Heart left ventricle (tissue), 16 donors: ENCODE measurements at regions not wholly inside any gene's neighbourhood (a gene's known extent, or its start where the extent isn't known, plus 50 kb on each side); places are given as distances from the start of the nearest gene placed in this dataset.

Source experiments
- ATAC-seq, 4 donors: fragments of 200-7000 bp; cut with Tn5 transposase; one replicate each; pipeline ENCODE4 v1.9.1; 2020 to 2022; ENCODE audit warnings: moderate library complexity in 4 of 4, mild to moderate bottlenecking in 3 of 4, moderate number of reproducible peaks in 1 of 4
- DNase-seq, 5 donors: peaks; one replicate each; pipeline ENCODE4 v3.0.0-alpha.2; 2020
- H3K27ac ChIP-seq, 12 donors: fragments of 200-600 bp; sonication (generic) in 4 of 12; one replicate each; pipeline versions ENCODE4 v1.5.0 to v1.8.0; 2016 to 2022; ENCODE audit warnings: mild to moderate bottlenecking in 2 of 12
- H3K27me3 ChIP-seq, 9 donors: fragments of 200-600 bp; sonication (generic) in 2 of 9; one replicate each; pipeline versions ENCODE4 v1.5.1 to v1.8.0; 2016 to 2022; ENCODE audit warnings: mild to moderate bottlenecking in 3 of 9
- H3K36me3 ChIP-seq, 9 donors: fragments of 200-600 bp; sonication (generic) in 2 of 9; one replicate each; pipeline versions ENCODE4 v1.5.0 to v1.8.0; 2018 to 2022; ENCODE audit warnings: mild to moderate bottlenecking in 2 of 9
- H3K4me1 ChIP-seq, 12 donors: fragments of 200-600 bp; sonication (generic) in 4 of 12; one replicate each; pipeline versions ENCODE4 v1.5.0 to v1.8.0; 2016 to 2022; ENCODE audit warnings: mild to moderate bottlenecking in 3 of 12
- H3K4me3 ChIP-seq, 12 donors: fragments of 200-600 bp; sonication (generic) in 4 of 12; one replicate each; pipeline versions ENCODE4 v1.5.0 to v1.8.0; 2017 to 2022; ENCODE audit warnings: mild to moderate bottlenecking in 9 of 12, moderate library complexity in 4 of 12
- H3K9me3 ChIP-seq, 12 donors: fragments of 200-600 bp; sonication (generic) in 4 of 12; one replicate each; pipeline versions ENCODE4 v1.5.0 to v1.8.0; 2016 to 2022; ENCODE audit warnings: mild to moderate bottlenecking in 1 of 12
- POLR2A ChIP-seq, 2 donors: fragments of 450-650 bp; IDR thresholded peaks; one replicate each; pipeline ENCODE4 v1.6.1; 2017; ENCODE audit warnings: antibody characterized with exemption in 2 of 2, mild to moderate bottlenecking in 2 of 2, moderate library complexity in 2 of 2
- WGBS, 4 donors: extraction: QIAGEN DNeasy Blood & Tissue Kit in 2 of 4; methylation state at CpG; one replicate each; pipeline versions ENCODE4 v1.1.5 to v1.1.7; 2013 to 2018; 5-methylcytosine and 5-hydroxymethylcytosine counted together
- intact Hi-C, 10 donors: fragments of 100-400 bp; cut with DNase I; formaldehyde crosslinking; loops; one replicate each; pipeline versions ENCODE4 v1.11.1 to v1.14.2; 2022
- TF ChIP-seq, protein P1 (sequence below), 12 donors: fragments of 200-600 bp; sonication (generic) in 4 of 12; IDR thresholded peaks; one replicate each; pipeline versions ENCODE4 v1.5.0 to v1.8.0; 2018 to 2022; ENCODE audit warnings: antibody characterized with exemption in 12 of 12, mild to moderate bottlenecking in 5 of 12
- donor health status: ischemic (EF 13 %, LVEDD 7.1; RV severe dilation, severe dysfunction).
- donor health status: healthy with polysubstance abuse.
- donor health status: DM: no; HTN: yes; CAD: no.
- donor health status: DM: no; HTN: no; CAD: no.
- donor health status: ischemic (EF 25% LVEDD 6.9; RV normal size, moderate dysfunction).
- donor health status: ischemic (EF 25% LVEDD 5.7; RV mildly dilated, moderate dysfunction).
- donor health status: healthy.
- donor health status: DM: yes; HTN: yes; CAD: no.
- donor health status: ischemic (EF 35%, LVEDD 5.7; RV mildly dilated, moderate dysfunction).
- donor health status: nonischemic (EF 11% LVEDD 7.7; RV severe dilation, severe dysfunction).
- donor health status: DM: yes; HTN: yes; CAD: no.
- donor health status: PGD.
- donor health status: ischemic (EF 29% LVEDD 5.4; RV normal size, mild dysfunction).
- donor health status: nonischemic (EF 23%, LVEDD 6.1; RV moderate dilation, normal function).

DNA sequence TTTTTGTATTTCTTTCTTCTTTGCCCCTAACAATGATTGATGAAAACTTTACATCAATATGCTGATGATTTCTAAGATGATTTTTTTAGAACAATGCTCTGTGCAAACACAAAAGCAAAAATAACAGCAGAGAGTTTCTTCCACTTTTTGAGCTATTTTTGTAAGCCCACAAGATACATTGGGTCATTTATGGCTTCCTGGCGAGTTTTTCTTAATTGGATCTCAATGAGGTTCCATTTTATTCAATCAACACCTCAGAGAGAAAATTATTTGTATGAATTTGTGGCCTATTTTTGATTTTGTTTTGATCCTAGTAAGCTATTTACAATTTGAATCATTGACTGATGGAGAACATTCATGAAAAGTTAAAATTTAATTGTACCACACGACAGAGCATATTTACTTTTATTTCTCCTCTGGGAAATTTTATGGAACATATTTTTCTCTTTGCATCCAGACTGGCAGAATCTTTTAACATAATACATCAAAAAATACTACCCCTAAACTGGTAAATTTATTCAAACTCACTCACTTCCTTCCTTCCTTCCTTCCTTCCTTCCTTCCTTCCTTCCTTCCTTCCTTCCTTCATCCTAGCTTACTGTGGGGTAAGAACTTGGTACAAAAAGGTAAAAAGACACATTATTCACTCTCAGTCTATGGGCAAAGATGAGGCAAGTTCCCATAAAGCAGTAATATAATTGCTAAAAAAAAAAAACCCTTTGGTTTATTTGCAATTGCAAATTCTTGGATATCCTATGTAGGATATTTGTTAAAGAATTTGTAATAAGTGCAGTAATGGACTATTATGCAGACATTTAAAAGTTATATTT, 710.4 kb downstream of the SLC4A3 start:
- Histone ChIP-seq H3K4me3 (no peak overlapping the region), H3K9me3 (no peaks in the 10 kb centered on the region), H3K36me3 (no peaks in the 10 kb centered on the region), H3K27me3 (no peaks in the 10 kb centered on the region), H3K4me1 (peaks cover 0 to 22% (median 0%) of the 10 kb centered on the region in 12 donors), H3K27ac (no peak overlapping the region)
- ATAC-seq = no peak
- DNase-seq = no peak
- TF ChIP-seq POLR2A (IDR thresholded peaks at IDR 0.05) = no peak
- TF ChIP-seq, protein P1, sequence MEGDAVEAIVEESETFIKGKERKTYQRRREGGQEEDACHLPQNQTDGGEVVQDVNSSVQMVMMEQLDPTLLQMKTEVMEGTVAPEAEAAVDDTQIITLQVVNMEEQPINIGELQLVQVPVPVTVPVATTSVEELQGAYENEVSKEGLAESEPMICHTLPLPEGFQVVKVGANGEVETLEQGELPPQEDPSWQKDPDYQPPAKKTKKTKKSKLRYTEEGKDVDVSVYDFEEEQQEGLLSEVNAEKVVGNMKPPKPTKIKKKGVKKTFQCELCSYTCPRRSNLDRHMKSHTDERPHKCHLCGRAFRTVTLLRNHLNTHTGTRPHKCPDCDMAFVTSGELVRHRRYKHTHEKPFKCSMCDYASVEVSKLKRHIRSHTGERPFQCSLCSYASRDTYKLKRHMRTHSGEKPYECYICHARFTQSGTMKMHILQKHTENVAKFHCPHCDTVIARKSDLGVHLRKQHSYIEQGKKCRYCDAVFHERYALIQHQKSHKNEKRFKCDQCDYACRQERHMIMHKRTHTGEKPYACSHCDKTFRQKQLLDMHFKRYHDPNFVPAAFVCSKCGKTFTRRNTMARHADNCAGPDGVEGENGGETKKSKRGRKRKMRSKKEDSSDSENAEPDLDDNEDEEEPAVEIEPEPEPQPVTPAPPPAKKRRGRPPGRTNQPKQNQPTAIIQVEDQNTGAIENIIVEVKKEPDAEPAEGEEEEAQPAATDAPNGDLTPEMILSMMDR (IDR thresholded peaks at IDR 0.05) = no peak
- WGBS, 4 donors = 70 to 86% (median 77%) methylated on average over 2 of the region's 2 CpGs
- intact Hi-C loops = loop anchor here in 1 of 10 donors (5.0 kb wide), 1 partner anchor 1234 kb away; the partner anchor contains the start of gene EPHA4

DNA sequence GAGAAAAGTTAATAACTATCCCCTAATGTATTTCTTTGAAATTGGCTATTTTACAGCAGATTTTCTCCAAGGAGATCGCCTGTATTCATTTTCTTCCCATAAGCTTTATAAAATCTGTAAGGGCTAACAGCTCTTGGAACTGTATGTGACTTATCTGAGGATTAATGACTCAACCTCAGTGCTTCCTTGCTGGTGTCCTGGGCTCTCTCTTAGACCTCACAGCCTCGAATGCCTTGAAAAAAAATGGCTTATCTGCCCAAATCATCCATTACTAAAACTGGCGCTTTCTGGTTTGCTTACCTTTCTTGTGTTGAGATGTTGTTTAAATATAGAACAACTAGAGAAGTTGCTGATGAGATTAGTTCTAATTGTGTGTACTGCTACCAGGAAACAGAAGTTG, 713.6 kb downstream of the SLC4A3 start:
- H3K4me3 ChIP-seq = no peak overlapping the region
- no peak for DNase-seq
- no peaks in the 10 kb centered on the region for H3K36me3 ChIP-seq
- H3K27me3 ChIP-seq = no peaks in the 10 kb centered on the region
- TF ChIP-seq, protein P1 (IDR thresholded peaks at IDR 0.05) = no peak
- TF ChIP-seq POLR2A (IDR thresholded peaks at IDR 0.05) = no peak
- no peak overlapping the region for H3K27ac ChIP-seq
- intact Hi-C loops = no loop called here
- peaks cover 0 to 10% (median 0%) of the 10 kb centered on the region in 12 donors for H3K4me1 ChIP-seq
- WGBS, 4 donors = 44 to 61% (median 46%) methylated on average over 3 of the region's 3 CpGs
- ATAC-seq = no peak
- no peaks in the 10 kb centered on the region for H3K9me3 ChIP-seq

DNA sequence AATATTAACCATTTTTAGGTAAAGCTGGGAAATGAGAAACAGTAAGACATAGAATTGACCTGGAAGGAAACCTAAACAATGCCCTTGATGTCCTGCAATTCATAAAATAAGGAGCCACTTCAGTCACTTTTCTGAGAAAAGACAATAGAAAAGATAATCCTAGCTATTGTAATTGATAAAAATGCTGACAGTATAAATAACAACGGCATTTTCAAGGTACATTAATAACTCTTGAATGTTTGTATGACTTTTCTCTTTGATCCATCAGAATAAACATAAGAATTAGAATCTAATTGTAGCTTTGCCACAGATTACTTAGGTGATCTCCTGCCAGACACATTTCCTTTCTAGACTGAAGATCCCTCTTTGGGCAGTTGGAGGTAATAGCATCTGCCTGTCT, 719.5 kb downstream of the SLC4A3 start:
- intact Hi-C loops = no loop called here
- Histone ChIP-seq H3K27ac (no peak overlapping the region), H3K4me3 (no peak overlapping the region), H3K36me3 (no peaks in the 10 kb centered on the region), H3K27me3 (no peaks in the 10 kb centered on the region), H3K9me3 (no peaks in the 10 kb centered on the region), H3K4me1 (no peaks in the 10 kb centered on the region)
- DNase-seq (no peak), ATAC-seq (no peak)
- TF ChIP-seq, protein P1 (IDR thresholded peaks at IDR 0.05) = no peak
- no peak for TF ChIP-seq POLR2A (IDR thresholded peaks at IDR 0.05)
- WGBS, 4 donors = 63 to 72% (median 65%) methylated on average over 1 of the region's 1 CpG

DNA sequence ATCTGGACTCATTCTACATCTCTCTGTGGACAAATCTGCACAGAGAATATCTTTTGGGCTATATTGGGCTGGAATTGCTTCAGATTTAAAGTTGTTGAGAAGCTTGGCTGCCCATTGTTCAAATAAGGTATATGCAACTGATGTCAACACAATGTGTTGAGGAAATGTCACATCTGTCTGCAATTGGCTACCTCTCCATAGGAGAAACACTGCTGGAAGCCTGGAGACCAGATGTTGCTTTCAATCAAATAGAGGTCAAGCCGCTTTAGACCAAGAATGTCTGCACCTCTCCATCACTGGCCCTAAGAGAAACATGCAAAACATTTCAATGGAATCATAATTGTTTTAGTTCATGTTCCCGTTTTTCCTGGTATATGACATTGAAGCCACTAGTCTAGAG, 720.2 kb downstream of the SLC4A3 start:
- Histone ChIP-seq H3K36me3 (no peaks in the 10 kb centered on the region), H3K9me3 (no peaks in the 10 kb centered on the region), H3K27ac (no peak overlapping the region), H3K4me3 (no peak overlapping the region), H3K4me1 (no peaks in the 10 kb centered on the region), H3K27me3 (no peaks in the 10 kb centered on the region)
- no peak for TF ChIP-seq POLR2A (IDR thresholded peaks at IDR 0.05)
- TF ChIP-seq, protein P1 (IDR thresholded peaks at IDR 0.05) = no peak
- ATAC-seq (no peak), DNase-seq (no peak)
- intact Hi-C loops = no loop called here
- WGBS, 4 donors = 79 to 86% (median 82%) methylated on average over 2 of the region's 2 CpGs
